GM11168 (cell line): ENCODE measurements at regions not wholly inside any gene's neighbourhood (a gene's known extent, or its start where the extent isn't known, plus 50 kb on each side); places are given as distances from the start of the nearest gene placed in this dataset.

ENCODE experiments used
- in situ Hi-C: fragments of 300-500 bp; cut with MboI; formaldehyde crosslinking; loops from one replicate; pipeline ENCODE4 v1.12.0; 2022; ENCODE audit warnings: low sequenced_read_pairs; ENCODE audit not compliant: unreplicated experiment

- in situ Hi-C loops, result no loop called here
Observed at GRCh38 chr11:127726367-127726766, 725.8 kb upstream of the KIRREL3 start.

GRCh38 chr11:127723714-127724113 lies 723.1 kb upstream of the KIRREL3 start:
- in situ Hi-C loops, result no loop called here

GRCh38 chr11:127713226-127713625 lies 712.7 kb upstream of the KIRREL3 start:
- in situ Hi-C loops, result no loop called here

DNA sequence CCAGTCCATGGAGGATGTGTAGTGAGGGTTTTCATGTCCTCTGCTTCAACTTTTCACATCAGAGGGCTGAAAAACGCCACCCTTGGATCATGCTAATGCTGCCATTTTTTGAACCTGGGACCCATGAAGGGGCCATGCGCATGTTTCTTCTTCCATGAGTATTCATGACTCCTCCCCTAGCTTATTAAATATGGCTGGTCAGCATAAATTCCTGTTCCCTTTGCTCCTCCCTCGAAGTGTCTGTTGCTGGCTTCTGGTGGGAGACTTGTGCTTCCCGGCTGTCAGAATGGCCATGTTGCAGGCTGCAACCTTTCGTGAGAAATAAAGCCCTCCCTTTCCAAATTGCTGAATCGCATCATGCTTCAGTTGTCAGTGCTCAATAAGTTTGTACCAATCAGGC lies 711.2 kb upstream of the KIRREL3 start:
- in situ Hi-C loops, result no loop called here

DNA sequence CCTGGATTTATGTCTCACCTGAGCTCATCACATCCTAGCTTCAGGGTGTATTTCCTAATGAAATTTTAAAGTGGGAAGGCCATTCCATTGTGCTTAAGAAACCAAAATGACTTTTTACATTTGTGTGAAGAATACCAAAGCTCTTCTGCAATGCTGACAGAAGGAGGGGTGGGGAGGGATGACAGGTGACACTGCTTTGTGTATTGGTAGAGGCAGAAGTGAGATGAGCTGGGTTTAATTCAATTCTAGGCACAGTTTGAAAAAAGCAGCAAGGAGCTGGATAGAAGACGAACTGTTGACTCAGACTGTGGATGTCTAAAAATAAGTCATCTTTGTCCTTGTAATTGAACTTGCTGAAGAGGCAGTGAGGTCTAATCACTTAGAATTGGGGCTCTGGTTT lies 710.3 kb upstream of the KIRREL3 start:
- in situ Hi-C loops, result no loop called here

GRCh38 chr11:127709960-127710359 lies 709.4 kb upstream of the KIRREL3 start:
- in situ Hi-C loops, result no loop called here

DNA sequence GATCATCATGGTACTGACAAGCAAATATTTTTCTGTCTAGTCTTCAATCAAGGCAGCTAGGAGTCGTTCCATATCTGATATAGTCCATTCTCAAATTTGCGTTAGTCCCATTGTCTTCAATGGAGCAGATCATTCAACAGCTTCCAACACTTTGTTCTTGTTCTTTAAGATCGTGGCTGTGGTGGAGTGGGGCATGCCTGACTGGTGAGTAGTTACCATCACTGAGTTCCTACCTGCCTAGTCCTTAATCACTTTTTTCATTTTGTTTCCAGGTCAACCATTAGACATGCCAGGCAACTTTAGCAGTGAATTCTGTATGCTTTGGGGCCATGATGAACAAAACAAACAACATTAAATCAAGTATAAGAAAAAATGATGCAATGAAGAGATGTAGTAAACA lies 693.1 kb upstream of the KIRREL3 start:
- in situ Hi-C loops, result no loop called here

DNA sequence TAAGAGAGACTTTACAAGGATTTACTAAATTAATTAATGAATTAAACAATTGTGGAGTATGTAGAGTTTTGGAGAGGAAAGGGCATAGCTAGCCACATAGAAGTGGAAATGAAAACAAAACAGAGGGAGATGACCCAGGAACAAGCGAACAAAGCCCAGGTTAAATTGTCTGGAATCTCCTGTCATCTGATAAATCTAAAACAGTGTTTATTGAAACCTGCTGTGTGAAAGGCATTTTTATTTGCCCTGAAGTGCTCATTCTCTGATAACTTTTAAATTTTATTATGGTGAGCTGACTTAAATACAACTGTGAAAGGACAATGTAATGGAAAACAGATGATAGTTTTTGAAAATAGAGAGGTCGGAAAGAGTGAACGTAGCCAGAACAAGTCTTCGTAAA lies 682.8 kb upstream of the KIRREL3 start:
- in situ Hi-C loops, result no loop called here

DNA sequence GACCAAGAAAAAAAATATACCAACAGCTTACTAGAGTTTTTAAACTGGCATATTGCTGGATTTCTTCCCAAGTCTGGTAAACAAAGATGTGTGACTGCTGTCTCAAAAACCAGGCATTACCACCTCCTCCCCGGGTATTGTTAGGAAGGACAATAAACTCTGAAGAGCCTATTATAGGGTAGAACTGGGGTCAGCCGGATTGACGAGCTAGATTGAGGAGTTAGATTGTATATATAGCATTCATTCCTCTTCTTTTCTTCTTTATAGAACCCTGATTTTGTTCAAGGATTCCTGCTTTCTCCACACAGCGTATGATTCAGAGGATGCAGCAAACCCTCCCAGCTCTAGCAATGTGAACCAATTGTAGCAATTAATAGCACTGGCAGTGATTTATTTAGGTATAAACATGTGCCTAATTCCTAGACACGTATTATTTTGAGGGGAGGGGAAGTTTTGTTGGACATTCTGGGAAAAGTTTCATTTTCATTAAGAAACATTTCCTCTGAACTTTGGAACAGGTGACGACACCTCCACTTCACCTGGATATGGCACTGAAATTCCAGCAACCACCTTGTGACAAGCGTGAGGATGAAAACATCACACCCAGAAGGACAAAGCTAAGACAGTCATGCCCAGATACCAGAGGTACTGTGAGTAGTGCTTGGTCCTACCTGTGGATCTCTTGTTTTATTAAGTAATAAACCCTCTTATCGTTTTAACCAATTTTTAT lies 679.4 kb upstream of the KIRREL3 start:
- in situ Hi-C loops, result no loop called here

GRCh38 chr11:127678631-127679030 lies 678.1 kb upstream of the KIRREL3 start:
- in situ Hi-C loops, result no loop called here

DNA sequence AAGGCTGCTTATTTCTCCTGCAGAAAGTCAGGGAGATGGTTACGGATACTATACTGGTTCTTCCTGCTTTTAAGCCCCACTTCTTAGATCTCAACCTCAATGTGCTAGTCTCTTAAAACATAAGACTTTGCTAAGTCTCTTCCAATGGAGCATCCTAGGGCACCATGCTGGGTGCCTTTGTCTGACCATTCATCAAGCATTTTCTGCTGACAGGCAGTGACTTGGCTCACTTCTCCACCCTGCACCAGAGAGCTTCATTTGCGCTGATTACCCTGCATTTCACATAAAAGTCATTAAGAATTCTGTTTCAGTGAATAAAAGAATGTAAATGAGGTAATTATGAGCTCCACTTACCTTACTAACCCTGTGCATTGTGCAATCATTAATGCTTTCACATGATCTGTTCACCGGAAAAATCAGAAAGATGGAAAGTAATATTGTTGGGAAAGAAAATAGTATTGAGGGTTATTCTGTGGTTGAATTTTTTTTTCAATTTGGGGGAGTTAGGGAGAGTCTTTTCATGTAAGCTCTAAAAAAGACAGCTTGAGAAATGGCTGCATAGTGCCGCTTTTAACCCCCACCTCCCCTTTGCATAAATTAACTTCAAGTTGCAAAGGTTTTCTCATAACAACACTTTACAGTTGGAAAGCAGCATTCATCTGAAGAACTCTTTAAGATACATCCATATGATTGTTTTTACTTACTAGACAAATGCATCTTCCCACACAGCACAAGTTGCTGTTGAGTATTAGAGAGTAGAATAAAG lies 677.3 kb upstream of the KIRREL3 start:
- in situ Hi-C loops, result no loop called here

DNA sequence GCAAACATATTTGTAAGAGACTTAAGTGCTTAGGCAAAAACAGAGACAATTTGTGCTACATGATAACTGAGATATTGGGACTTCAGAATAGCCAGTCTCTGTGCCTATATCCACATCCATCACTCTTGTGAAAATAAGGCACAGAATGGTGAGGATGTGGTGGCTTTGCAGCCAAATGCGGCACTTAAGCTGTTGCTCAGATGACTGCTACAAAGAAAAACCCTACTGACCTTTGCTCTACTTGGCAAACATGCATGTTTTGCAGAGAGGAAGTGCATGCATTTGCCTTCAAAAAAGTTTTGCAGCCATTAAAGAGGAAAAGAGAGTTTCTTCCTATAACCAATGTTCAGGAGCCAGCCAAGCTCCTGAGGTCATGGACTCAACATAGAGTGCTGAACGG lies 675.0 kb upstream of the KIRREL3 start:
- in situ Hi-C loops, result no loop called here

GRCh38 chr11:127674754-127675153 lies 674.2 kb upstream of the KIRREL3 start:
- in situ Hi-C loops, result no loop called here

GRCh38 chr11:127670374-127671119 lies 670.0 kb upstream of the KIRREL3 start:
- in situ Hi-C loops, result no loop called here

GRCh38 chr11:127656116-127656836 lies 655.7 kb upstream of the KIRREL3 start:
- in situ Hi-C loops, result no loop called here

DNA sequence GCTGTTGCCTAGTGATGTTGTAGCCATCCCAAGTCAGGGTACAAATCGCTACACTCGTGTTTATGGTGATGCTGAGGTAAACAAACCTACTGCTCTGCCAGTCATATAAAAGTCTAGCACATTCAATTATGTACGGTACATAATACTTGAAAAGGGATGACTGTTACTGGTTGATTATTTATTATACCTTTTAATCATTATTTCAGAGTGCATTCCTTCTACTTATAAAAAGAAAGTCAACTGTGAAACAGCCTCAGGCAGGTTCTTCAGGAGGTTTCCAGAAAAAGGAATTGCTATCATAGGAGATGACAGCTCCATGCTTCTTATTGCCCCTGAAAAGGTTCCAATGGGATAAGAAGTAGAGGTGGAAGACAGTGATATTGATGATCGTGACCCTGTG lies 652.5 kb upstream of the KIRREL3 start:
- in situ Hi-C loops, result no loop called here

GRCh38 chr11:127651888-127652221 lies 651.3 kb upstream of the KIRREL3 start:
- in situ Hi-C loops, result no loop called here

DNA sequence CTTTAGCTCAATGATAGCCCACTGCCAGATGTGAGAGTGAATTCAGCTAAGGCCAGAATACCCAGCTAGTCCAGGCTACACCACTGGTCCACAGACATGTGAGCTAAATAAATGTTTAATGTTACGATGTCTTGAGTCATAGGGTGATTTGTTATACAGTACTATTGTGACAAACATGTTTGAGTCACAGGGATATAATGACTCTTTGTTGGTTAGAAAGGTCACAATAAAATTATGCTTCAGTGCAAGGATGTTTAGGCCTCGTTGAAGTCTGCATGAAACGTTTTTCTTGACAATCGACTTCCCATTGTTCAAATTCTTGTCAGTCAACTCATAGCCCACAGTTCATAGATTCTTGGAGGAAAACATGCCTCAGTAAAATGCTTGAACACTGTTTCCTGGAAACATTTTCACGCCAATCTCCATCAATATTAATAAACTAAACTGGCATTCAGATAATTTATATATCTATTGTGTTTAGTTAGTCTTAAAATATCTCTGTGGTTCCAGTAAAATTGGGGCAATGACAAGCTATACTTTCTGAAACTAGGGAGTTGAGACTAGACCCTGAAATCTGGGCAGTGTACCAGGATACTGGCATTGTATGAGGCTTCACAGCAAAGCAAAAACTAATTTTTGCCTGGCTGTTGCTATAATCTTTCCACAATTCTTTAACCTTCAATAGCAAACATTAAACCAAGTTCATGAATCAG lies 650.8 kb upstream of the KIRREL3 start:
- in situ Hi-C loops, result no loop called here

- in situ Hi-C loops, result no loop called here
Observed at GRCh38 chr11:127649958-127650357, 649.4 kb upstream of the KIRREL3 start.

DNA sequence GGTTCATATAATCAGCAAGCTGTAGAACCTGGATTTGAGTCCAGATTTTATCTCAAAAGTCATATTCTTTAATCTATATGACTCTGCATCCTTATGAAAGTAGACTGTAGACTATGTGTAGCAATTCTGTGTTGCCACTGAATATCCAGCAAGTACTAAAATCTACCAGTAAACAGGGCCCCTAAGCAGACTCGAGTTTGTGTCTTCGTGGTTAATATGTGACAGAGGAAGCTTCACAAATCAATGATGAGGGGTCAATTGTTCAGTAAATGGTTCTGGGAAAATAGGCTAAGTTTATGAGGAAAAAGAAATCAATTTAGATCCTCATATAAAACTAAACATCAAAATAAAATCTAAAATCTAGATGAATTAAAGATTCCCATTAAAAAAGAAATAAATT lies 648.5 kb upstream of the KIRREL3 start:
- in situ Hi-C loops, result no loop called here
